ENCODE measurements at regions not wholly inside any gene's neighbourhood (a gene's known extent, or its start where the extent isn't known, plus 50 kb on each side); places are given as distances from the start of the nearest gene placed in this dataset.
A peak's percentile ranks its signal among the peaks of the same experiment; 100 is the strongest.

- no peak for DNase-seq (ENCODE audit: low read depth)
Observed at GRCh38 chrY:8202837-8203236, 1134.4 kb upstream of the TSPY4 start.

DNA sequence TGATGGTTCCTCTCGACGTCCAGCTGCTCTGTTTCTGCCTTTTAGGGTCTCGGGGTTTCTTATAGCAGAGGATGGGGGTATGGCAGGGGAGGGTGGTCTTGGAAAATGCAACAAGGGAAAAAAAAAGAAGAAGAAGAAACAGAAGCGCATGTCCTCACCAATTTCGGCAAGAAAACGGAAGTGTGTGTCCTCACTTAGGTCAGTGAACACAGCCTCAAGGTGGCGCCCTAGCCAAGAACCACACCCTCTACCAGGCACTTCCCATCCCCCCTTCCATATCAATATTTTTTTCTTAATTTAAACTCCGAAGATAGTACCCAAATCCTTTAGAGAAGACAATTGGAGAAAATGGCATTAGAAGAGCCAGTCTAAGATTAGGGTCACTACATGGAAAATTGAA, 1096.1 kb upstream of the TSPY4 start:
- no peak for DNase-seq (ENCODE audit: low read depth)

- no peak for DNase-seq (ENCODE audit: low read depth)
Observed at GRCh38 chrY:8273807-8274206, 1063.5 kb upstream of the TSPY4 start.

DNA sequence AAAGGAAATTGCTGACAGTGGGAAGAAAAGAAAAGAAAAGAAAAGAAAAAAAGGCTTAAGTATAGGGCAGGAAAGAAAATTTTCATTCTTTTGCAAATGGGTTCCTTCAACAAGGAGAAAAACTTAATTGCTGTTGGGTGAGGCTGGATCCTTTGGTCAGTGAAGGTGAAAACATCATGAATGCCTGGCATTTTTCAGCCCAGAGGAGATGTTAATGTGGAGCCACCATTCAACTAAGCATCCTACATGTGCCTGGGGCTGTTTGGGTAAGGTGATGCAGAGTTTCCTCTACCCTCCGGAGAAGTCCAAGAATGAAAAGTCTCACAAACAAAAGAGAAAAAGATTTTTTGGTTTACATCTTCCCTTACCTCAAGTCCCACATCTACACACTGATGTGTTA, 1032.2 kb upstream of the TSPY4 start:
- DNase-seq (ENCODE audit: low read depth) = no peak

DNA sequence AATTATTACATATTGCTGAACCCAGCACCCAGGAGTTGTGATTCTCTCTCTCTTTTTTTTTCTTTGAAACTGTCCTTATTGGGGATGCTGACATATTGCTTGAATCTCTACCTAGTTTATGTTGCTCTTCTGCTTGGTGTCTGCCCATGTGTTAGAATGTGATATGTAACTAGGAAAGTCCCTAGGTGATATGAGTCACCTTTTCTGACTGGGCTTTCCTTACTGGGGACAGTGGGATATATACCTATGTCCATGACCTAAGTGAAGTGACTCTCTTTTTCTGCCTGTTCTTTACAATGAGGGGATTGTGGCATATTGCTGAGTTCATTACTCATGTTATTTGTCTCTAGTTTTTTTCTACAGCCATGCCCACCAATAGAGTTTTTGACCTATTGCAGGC, 1013.2 kb upstream of the TSPY4 start:
- DNase-seq (ENCODE audit: low read depth) = no peak

GRCh38 chrY:8326944-8327343, 1010.3 kb upstream of the TSPY4 start:
- no peak for DNase-seq (ENCODE audit: low read depth)

DNA sequence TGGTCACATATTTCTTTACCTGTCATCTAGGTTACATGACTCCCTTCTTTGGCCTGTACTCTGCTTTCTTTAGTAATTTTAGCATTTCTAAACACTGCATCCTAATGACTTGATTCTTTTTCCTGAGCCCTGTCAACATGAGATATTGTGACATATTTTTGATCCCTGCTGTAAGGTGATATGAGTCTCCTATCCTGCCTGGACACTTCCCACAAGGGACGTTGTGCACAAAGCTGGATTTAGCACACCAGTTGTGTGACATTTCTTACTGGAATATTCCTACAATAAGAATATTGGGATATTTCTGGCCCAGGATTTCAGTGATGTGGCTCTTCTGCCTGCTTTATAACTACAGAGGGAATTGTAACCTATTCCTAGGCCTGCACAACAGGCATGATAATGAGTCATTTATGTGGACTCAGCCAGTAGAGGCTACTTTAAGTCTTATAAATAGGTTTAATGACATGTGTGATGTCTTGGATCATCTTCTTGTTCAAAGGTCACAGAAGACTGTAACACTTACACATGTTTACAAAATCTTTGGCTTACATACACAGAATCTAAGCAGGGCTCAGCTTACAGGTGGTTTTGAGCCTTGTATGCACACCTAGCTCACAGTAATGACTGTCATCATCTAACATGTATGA, 1009.4 kb upstream of the TSPY4 start:
- DNase-seq (ENCODE audit: low read depth) = no peak

GRCh38 chrY:8329431-8329830, 1007.8 kb upstream of the TSPY4 start:
- no peak for DNase-seq (ENCODE audit: low read depth)

DNA sequence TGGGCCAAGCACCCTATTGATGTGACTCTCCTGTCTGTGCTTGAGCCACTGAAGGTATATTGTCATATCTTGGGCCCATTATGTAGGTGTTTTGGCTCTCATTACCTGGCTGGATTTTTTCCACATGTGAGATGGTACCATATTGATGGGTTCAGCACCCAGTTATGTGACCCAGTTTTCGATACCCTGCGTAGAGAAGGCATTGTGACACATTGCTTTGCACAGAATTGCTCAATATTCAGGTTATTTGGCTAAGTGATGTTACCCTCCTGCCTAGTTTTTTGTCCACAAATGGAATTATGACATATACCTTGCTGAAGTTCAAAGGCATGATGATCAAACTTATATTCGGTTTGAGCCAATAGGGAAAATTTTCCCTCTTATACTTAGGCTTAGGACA, 1007.3 kb upstream of the TSPY4 start:
- DNase-seq (ENCODE audit: low read depth) = no peak

- no peak for DNase-seq (ENCODE audit: low read depth)
Observed at GRCh38 chrY:8333328-8333727, 1003.9 kb upstream of the TSPY4 start.

- no peak for DNase-seq (ENCODE audit: low read depth)
Observed at GRCh38 chrY:8335299-8335835, 1001.9 kb upstream of the TSPY4 start.

DNA sequence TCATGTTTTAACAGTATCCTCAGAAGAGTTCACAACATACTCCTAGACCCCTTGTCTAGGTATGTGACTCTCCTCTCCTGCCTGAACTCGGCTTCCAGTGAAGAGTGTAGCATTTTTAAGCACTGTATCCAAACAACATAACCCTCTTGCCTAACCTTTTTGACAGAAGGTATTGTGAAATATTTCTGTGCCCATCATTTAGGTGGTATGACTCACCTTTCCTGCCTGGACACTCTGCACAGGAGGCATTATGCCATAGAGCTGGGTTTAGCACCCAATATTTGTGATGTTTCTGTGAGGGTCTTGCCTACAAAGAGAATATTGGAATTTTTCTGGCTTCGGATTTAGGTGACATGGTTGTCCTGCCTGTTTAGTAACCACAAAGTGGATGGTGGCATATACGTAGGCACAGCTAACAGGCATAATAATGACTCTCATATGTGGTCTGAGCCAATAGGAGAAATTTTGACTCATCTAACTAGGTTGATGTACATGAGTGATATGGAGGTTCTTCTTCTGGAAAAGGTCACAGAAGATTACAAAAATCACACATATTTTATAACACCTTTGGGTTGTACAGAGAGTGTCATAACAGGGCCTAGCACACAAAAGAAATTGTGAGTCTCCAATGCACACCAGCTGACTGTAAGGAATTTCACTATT, 1001.0 kb upstream of the TSPY4 start:
- DNase-seq (ENCODE audit: low read depth) = no peak

DNA sequence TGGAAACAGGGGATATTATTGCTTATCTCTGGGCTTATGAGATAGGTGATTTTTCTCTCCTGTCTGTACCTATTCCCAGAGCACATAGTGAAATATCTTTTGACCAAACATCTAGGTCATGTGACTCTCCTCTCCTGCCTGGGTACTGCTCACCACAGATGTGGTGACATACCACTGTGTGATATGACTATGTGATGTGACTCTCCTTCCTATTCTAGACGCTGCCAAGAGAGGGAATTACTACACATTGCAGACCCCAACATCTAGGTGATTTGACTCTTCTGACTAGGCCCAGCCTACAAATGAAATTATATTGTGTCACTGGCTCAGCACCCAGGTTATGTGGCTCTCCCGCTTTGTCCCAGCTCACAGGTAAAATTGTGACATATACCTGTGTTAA, 996.3 kb upstream of the TSPY4 start:
- no peak for DNase-seq (ENCODE audit: low read depth)

DNA sequence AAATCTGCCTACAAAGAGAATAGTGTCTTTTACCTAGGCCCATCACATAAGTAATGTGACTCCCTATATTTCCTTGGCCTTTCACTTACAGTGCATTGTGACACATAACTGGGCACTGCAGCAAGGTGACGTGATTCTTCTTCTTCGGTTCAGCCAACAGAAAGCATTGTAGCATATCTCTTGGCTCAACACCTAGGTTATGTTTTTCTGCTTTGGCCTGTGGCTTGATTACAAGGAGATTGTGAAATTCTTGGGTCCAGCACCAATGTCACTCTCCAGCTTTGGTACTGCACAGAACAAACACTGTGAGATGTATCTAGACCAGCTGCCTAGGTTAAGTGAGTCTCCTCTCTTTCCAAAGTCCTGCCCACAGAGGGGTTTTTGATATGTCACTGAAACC, 995.1 kb upstream of the TSPY4 start:
- no peak for DNase-seq (ENCODE audit: low read depth)

- no peak for DNase-seq (ENCODE audit: low read depth)
Observed at GRCh38 chrY:8351241-8351640, 986.0 kb upstream of the TSPY4 start.

DNA sequence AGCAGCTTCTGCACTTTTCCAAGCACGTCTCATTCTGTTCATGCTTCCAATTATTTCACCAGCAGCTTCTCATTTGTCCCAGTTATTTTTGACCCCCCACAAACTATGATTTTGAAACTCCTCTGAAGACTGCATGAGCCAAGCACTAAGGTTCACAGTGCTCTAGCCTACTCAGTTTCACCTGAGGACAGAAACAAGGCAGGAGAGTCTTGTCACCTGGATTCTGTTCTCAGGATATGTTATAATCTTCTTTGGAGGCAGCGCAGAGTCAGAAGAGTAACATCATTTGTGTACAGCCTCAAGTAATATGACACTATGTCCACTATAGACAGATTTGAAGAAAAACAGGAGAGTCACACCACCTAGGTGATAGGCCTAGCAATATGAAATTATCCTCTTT, 985.1 kb upstream of the TSPY4 start:
- DNase-seq (ENCODE audit: low read depth) = no peak

DNA sequence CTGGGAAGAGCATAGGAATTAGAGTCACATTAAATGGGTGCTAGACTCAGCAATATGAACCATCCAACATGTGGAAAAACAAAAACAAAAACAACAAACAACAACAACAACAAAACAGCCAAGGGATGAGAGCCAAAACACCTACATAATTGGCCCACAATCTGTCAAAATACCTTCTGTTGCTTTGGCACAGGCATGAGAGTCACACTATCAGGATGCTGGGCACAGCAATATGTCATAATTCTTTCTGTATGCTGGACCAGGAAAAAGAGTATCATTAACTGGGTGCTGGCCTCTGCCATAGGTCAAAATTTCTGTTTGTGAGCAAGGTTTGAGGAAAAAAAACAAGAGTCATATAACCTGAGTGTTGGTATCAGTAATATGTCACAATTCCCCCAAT, 979.1 kb upstream of the TSPY4 start:
- no peak for DNase-seq (ENCODE audit: low read depth)

DNA sequence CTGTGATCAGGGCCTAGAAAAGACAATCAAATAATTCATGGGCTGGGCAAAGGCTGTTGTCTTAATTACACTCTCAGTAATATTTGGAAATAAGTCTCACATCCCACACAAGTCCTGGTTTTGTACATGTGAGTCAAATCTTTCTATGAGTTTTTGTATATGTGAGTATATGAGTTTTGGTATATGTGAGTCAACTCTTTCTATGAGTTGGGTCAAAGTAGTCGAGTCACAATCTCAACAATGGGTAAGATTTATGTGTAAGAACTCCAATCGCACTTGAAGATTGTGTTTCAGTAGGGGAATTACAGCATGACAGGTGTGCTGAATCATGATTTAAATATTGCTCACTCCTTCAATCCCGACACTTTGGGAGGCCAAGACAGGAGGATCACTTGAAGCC, 975.5 kb upstream of the TSPY4 start:
- no peak for DNase-seq (ENCODE audit: low read depth)

- DNase-seq (ENCODE audit: low read depth) = no peak
Observed at GRCh38 chrY:8377491-8377890, 959.8 kb upstream of the TSPY4 start.

DNA sequence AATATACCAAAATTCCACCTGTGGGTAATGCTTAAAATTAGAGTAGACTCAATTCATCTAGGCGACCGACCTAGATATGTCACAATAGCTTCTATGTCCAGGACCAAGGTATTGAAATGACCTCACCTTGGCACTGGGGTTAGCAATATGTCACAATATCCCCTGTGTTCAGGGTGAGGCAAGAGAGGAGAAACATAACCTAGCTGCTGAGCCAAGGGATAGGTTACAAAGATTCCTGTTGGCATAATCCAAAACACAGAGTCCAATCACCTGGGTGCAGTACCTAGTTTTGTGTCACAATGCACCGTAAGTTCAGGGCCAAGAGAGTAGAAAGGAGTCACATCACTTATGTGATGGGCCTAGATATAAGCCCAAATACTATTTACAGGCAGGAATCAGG, 957.5 kb upstream of the TSPY4 start:
- no peak for DNase-seq (ENCODE audit: low read depth)

GRCh38 chrY:8381425-8381824, 955.8 kb upstream of the TSPY4 start:
- peak; percentile 6 for DNase-seq (ENCODE audit: low read depth)

- DNase-seq (ENCODE audit: low read depth) = no peak
Observed at GRCh38 chrY:8386053-8386452, 951.2 kb upstream of the TSPY4 start.

GRCh38 chrY:8388512-8388911, 948.8 kb upstream of the TSPY4 start:
- no peak for DNase-seq (ENCODE audit: low read depth)

DNA sequence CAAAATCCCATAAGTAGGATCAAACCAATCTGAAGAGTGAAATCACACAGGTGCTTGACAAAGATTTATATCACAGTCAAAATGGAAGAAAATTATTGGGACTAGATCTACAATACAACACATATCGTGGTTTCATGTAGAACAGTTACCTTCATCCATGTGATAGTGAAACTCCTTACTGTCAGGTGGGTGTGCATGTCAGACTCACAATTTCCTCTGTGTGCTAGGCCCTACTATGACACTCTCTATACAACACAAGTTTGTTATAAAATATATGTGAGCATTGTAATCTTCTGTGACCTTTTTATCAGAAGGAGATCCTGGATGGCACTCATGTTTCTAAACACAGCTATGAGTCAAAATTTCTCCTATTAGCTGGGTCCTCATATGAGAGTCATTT, 947.0 kb upstream of the TSPY4 start:
- no peak for DNase-seq (ENCODE audit: low read depth)
